GM12878 (cell line): ENCODE measurements at regions not wholly inside any gene's neighbourhood (a gene's known extent, or its start where the extent isn't known, plus 50 kb on each side); places are given as distances from the start of the nearest gene placed in this dataset.

Source experiments
- ATAC-seq: fragments of 200-7000 bp; cut with Tn5 transposase; 3 replicates; pipeline ENCODE4 v1.9.1; 2020; ENCODE audit warnings: mild to moderate bottlenecking, moderate library complexity
- BruUV-seq: library from RNA; stranded (reverse); fragments of 400-500 nt; replicated peaks from 2 replicates; lab custom pipeline; 2021; lab: Mats Ljungman, UMichigan
- CTCF ChIA-PET: fragments of 300-600 bp; sonication (Branson Sonifier 250); formaldehyde crosslinking; extraction: SDS; loops from one replicate; lab custom pipeline; 2021; ENCODE audit warnings: inconsistent platforms; lab: Yijun Ruan, JAX
- POLR2A ChIA-PET: fragments of 350-600 bp; formaldehyde crosslinking; extraction: SDS; loops from one replicate; lab custom pipeline; 2021; ENCODE audit warnings: inconsistent platforms; lab: Charles Lee
- RAD21 ChIA-PET: fragments of 300-600 bp; sonication (Branson Sonifier 250); formaldehyde crosslinking; loops from one replicate; lab custom pipeline; 2023; ENCODE audit warnings: antibody characterized with exemption; ENCODE audit not compliant: unreplicated experiment; lab: Charles Lee
- SMC1A ChIA-PET: fragments of 300-600 bp; sonication (Branson Sonifier 250); formaldehyde crosslinking; loops from one replicate; lab custom pipeline; 2023; ENCODE audit not compliant: unreplicated experiment, uncharacterized antibody; lab: Charles Lee
- DNase-seq: peaks from one replicate; pipeline ENCODE4 v3.0.0-alpha.2; 2011; ENCODE audit warnings: low read depth, low spot score
- FAIRE-seq: peaks from 3 replicates; lab custom pipeline; 2011; peaks lifted over from hg19 to GRCh38; lab: Jason Lieb, UNC
- H2AFZ ChIP-seq: 2 replicates; pipeline ENCODE4 v1.6.0; 2011; ENCODE audit warnings: low read depth, low read length, control low read depth; ENCODE audit not compliant: control insufficient read depth
- H3K27ac ChIP-seq: 2 replicates; pipeline ENCODE4 v1.5.1; 2011; ENCODE audit warnings: control low read depth; ENCODE audit not compliant: control insufficient read depth, insufficient read depth
- H3K27me3 ChIP-seq, 2 experiments: replicated peaks in 1 of 2; 2 replicates each; pipeline versions ENCODE4 v1.6.0 to v1.6.1; 2011; ENCODE audit warnings: low read length in 1 of 2; ENCODE audit not compliant: control insufficient read depth in 2 of 2, insufficient read depth in 2 of 2
- H3K36me3 ChIP-seq, 2 experiments: 2 replicates each; pipeline ENCODE4 v1.5.1; 2011; ENCODE audit warnings: low read length in 1 of 2; ENCODE audit not compliant: control insufficient read depth in 2 of 2, insufficient read depth in 2 of 2
- H3K4me1 ChIP-seq: 2 replicates; pipeline ENCODE4 v1.6.1; 2011; ENCODE audit warnings: mild to moderate bottlenecking, low read length, moderate library complexity, mixed read lengths; ENCODE audit not compliant: control insufficient read depth, insufficient read depth
- H3K4me2 ChIP-seq: 2 replicates; pipeline ENCODE4 v1.6.0; 2011; ENCODE audit warnings: control low read depth; ENCODE audit not compliant: control insufficient read depth, insufficient read depth
- H3K4me3 ChIP-seq: fragments of 200-600 bp; sonication (generic); 2 replicates; pipeline ENCODE4 v1.5.1; 2016
- H3K79me2 ChIP-seq: 2 replicates; pipeline ENCODE4 v1.6.0; 2011; ENCODE audit warnings: low read length; ENCODE audit not compliant: control insufficient read depth, insufficient read depth
- H3K9ac ChIP-seq: 2 replicates; pipeline ENCODE4 v1.8.0; 2011; ENCODE audit warnings: low read length, control low read depth, mixed read lengths; ENCODE audit not compliant: control insufficient read depth, insufficient read depth
- H3K9me3 ChIP-seq: replicated peaks from 3 replicates; pipeline ENCODE4 v1.5.1; 2011; ENCODE audit warnings: mild to moderate bottlenecking, low read length; ENCODE audit not compliant: control insufficient read depth, insufficient read depth
- H4K20me1 ChIP-seq: 2 replicates; pipeline ENCODE4 v1.6.0; 2011; ENCODE audit not compliant: control insufficient read depth, insufficient read depth
- BACH1 ChIP-seq: fragments of 450-650 bp; IDR thresholded peaks from 2 replicates; pipeline ENCODE4 v1.6.1; 2017; ENCODE audit warnings: mild to moderate bottlenecking, borderline replicate concordance
- GABPA ChIP-seq: IDR thresholded peaks from 2 replicates; pipeline ENCODE4 v1.6.1; 2014; ENCODE audit warnings: antibody characterized with exemption, low read depth, mild to moderate bottlenecking, inconsistent platforms
- HSF1 ChIP-seq: fragments of 150-350 bp; IDR thresholded peaks from 2 replicates; pipeline ENCODE4 v1.6.1; 2014; ENCODE audit warnings: mild to moderate bottlenecking, low read depth, low read length
- IKZF1 ChIP-seq: fragments of 450-650 bp; conservative IDR thresholded peaks from 2 replicates; pipeline ENCODE4 v1.6.1; 2017; ENCODE audit warnings: antibody characterized with exemption, mild to moderate bottlenecking
- IRF4 ChIP-seq: IDR thresholded peaks from 2 replicates; pipeline ENCODE4 v1.6.1; 2011; ENCODE audit warnings: low read depth, low read length
- MTA3 ChIP-seq: IDR thresholded peaks from 2 replicates; pipeline ENCODE4 v1.6.1; 2012; ENCODE audit warnings: low read length, inconsistent platforms, borderline replicate concordance
- NFIC ChIP-seq: IDR thresholded peaks from 2 replicates; pipeline ENCODE4 v1.6.1; 2012; ENCODE audit warnings: low read depth, mild to moderate bottlenecking, inconsistent platforms, low read length, moderate library complexity
- POLR2AphosphoS2 ChIP-seq: IDR thresholded peaks from 2 replicates; pipeline ENCODE4 v1.6.1; 2011; ENCODE audit warnings: low read depth, mild to moderate bottlenecking, low read length, improper control_type of control experiment, moderate library complexity
- SP1 ChIP-seq: IDR thresholded peaks from one replicate; pipeline ENCODE4 v1.6.1; 2011; ENCODE audit warnings: low read depth, low read length
- SRF ChIP-seq, 2 experiments: IDR thresholded peaks; 2 replicates each; pipeline ENCODE4 v1.6.1; 2011; ENCODE audit warnings: low read depth in 2 of 2, low read length in 2 of 2, mild to moderate bottlenecking in 1 of 2, moderate library complexity in 1 of 2
- TCF7 ChIP-seq: IDR thresholded peaks from 2 replicates; pipeline ENCODE4 v1.6.1; 2014; ENCODE audit warnings: antibody characterized with exemption, borderline replicate concordance
- ZSCAN29 ChIP-seq: fragments of 450-650 bp; IDR thresholded peaks from 2 replicates; pipeline ENCODE4 v1.6.1; 2017; ENCODE audit warnings: mild to moderate bottlenecking, moderate library complexity
- ZZZ3 ChIP-seq: IDR thresholded peaks from 2 replicates; pipeline ENCODE4 v1.6.1; 2011; ENCODE audit warnings: low read depth; ENCODE audit not compliant: control insufficient read depth, insufficient read length
- WGBS: methylation state at CpG from one replicate; pipeline ENCODE4 v1.1.6; 2016; ENCODE audit warnings: low lambda C conversion rate; ENCODE audit not compliant: insufficient replicate concordance, insufficient coverage; ENCODE audit errors: missing lambda C conversion rate; 5-methylcytosine and 5-hydroxymethylcytosine counted together
- in situ Hi-C: fragments of 300-500 bp; cut with MboI; formaldehyde crosslinking; loops from 9 replicates; pipeline ENCODE4 v1.14.3; 2018; ENCODE audit warnings: mixed read lengths
- intact Hi-C: fragments of 100-400 bp; cut with micrococcal nuclease; formaldehyde crosslinking; loops from one replicate; pipeline ENCODE4 v1.14.2; 2022; ENCODE audit not compliant: unreplicated experiment
- TF ChIP-seq, protein P1 (sequence below): fragments of 450-650 bp; IDR thresholded peaks from 2 replicates; pipeline ENCODE4 v1.6.1; 2017; ENCODE audit warnings: mild to moderate bottlenecking, moderate library complexity
- TF ChIP-seq, protein P2 (sequence below): fragments of 450-650 bp; IDR thresholded peaks from 2 replicates; pipeline ENCODE4 v1.6.1; 2016; ENCODE audit warnings: mild to moderate bottlenecking, moderate library complexity, borderline replicate concordance

DNA sequence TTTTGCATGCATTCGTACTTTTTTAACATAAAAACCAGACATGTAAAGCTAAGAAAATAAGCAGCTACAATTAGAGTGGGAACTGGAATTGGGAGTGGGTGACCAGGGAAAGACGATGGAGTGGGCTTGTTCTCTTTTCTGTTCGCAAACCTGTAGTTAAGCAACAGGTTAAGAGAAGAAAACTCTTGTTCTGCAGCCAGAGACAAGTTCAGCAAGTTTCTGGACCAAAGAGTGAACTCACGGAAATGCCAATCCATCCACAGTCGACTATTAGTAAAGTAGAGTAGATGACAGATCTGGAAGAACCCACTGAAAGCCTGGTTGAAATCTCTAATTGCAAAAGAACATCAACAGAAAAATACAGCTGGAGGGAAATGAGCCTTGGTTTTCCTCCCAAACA lies 197.8 kb downstream of the TFAP2A start:
- H3K27ac ChIP-seq = no peak overlapping the region
- H3K4me1 ChIP-seq = no peaks in the 10 kb centered on the region
- ChIA-PET SMC1A (no interaction called here), CTCF (no interaction called here), POLR2A (no interaction called here), RAD21 (no interaction called here)
- WGBS = 0% methylated on average over 5 of the region's 5 CpGs
- H3K4me3 ChIP-seq = no peak overlapping the region
- no peak for FAIRE-seq
- no peaks in the 10 kb centered on the region for H3K9me3 ChIP-seq
- ATAC-seq = no peak
- BruUV-seq = no TSS peak
- H3K79me2 ChIP-seq = no peaks in the 10 kb centered on the region
- no peaks in the 10 kb centered on the region for H3K27me3 ChIP-seq
- in situ Hi-C loops = no loop called here
- H3K9ac ChIP-seq = no peak overlapping the region
- H3K4me2 ChIP-seq = no peak overlapping the region
- H3K36me3 ChIP-seq = no peaks in the 10 kb centered on the region
- no peaks in the 10 kb centered on the region for H4K20me1 ChIP-seq
- DNase-seq = no peak
- no peak for TF ChIP-seq IRF4
- TF ChIP-seq, protein P1, sequence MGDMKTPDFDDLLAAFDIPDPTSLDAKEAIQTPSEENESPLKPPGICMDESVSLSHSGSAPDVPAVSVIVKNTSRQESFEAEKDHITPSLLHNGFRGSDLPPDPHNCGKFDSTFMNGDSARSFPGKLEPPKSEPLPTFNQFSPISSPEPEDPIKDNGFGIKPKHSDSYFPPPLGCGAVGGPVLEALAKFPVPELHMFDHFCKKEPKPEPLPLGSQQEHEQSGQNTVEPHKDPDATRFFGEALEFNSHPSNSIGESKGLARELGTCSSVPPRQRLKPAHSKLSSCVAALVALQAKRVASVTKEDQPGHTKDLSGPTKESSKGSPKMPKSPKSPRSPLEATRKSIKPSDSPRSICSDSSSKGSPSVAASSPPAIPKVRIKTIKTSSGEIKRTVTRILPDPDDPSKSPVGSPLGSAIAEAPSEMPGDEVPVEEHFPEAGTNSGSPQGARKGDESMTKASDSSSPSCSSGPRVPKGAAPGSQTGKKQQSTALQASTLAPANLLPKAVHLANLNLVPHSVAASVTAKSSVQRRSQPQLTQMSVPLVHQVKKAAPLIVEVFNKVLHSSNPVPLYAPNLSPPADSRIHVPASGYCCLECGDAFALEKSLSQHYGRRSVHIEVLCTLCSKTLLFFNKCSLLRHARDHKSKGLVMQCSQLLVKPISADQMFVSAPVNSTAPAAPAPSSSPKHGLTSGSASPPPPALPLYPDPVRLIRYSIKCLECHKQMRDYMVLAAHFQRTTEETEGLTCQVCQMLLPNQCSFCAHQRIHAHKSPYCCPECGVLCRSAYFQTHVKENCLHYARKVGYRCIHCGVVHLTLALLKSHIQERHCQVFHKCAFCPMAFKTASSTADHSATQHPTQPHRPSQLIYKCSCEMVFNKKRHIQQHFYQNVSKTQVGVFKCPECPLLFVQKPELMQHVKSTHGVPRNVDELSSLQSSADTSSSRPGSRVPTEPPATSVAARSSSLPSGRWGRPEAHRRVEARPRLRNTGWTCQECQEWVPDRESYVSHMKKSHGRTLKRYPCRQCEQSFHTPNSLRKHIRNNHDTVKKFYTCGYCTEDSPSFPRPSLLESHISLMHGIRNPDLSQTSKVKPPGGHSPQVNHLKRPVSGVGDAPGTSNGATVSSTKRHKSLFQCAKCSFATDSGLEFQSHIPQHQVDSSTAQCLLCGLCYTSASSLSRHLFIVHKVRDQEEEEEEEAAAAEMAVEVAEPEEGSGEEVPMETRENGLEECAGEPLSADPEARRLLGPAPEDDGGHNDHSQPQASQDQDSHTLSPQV = no peak
- no peak for TF ChIP-seq SP1
- TF ChIP-seq NFIC = no peak
- no peak for TF ChIP-seq POLR2AphosphoS2
- TF ChIP-seq ZZZ3 = no peak
- TF ChIP-seq MTA3 = no peak
- no peak for TF ChIP-seq BACH1
- TF ChIP-seq IKZF1 = no peak
- no peak for TF ChIP-seq ZSCAN29
- no peak for TF ChIP-seq GABPA
- TF ChIP-seq HSF1 = no peak
- TF ChIP-seq, protein P2, sequence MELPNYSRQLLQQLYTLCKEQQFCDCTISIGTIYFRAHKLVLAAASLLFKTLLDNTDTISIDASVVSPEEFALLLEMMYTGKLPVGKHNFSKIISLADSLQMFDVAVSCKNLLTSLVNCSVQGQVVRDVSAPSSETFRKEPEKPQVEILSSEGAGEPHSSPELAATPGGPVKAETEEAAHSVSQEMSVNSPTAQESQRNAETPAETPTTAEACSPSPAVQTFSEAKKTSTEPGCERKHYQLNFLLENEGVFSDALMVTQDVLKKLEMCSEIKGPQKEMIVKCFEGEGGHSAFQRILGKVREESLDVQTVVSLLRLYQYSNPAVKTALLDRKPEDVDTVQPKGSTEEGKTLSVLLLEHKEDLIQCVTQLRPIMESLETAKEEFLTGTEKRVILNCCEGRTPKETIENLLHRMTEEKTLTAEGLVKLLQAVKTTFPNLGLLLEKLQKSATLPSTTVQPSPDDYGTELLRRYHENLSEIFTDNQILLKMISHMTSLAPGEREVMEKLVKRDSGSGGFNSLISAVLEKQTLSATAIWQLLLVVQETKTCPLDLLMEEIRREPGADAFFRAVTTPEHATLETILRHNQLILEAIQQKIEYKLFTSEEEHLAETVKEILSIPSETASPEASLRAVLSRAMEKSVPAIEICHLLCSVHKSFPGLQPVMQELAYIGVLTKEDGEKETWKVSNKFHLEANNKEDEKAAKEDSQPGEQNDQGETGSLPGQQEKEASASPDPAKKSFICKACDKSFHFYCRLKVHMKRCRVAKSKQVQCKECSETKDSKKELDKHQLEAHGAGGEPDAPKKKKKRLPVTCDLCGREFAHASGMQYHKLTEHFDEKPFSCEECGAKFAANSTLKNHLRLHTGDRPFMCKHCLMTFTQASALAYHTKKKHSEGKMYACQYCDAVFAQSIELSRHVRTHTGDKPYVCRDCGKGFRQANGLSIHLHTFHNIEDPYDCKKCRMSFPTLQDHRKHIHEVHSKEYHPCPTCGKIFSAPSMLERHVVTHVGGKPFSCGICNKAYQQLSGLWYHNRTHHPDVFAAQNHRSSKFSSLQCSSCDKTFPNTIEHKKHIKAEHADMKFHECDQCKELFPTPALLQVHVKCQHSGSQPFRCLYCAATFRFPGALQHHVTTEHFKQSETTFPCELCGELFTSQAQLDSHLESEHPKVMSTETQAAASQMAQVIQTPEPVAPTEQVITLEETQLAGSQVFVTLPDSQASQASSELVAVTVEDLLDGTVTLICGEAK = no peak
- TF ChIP-seq TCF7 = no peak
- TF ChIP-seq SRF (IDR thresholded peaks at IDR 0.05; ENCODE audit: low read depth in 2 of 2, low read length in 2 of 2) = no peak
- H2AFZ ChIP-seq = no peak overlapping the region
- intact Hi-C loops = no loop called here
